ENCODE measurements at regions not wholly inside any gene's neighbourhood (a gene's known extent, or its start where the extent isn't known, plus 50 kb on each side); places are given as distances from the start of the nearest gene placed in this dataset.

DNA sequence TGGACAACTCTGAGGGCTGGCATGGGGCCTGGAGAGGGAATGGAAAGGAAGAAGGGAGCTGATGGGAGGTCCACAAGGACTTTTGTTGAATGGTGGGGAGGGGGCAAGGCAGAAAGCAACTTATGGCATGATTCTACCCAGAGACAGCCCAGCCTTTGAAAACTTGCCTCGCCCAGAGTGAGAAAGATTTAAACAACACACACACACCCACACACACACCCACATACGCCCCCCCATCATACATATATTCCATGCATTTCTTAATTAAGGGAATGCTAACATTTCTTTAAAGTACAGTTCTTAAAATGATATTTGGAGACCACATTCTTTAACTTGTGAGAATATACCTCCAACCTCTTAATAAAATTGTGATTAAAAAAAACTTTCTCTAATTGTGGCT is 115.4 kb upstream of the F3 start:
- no CpG with 5 or more reads among the region's 2 CpGs for WGBS, 2 experiments (ENCODE audit: extremely low coverage in 2 of 2, insufficient read length in 1 of 2)
- no TSS peak for BruUV-seq (replicated peaks)
- Histone ChIP-seq H2BK15ac (ENCODE audit: low read depth, low read length) (peak overlapping the region; percentile 32; the same call in 1 of the 3 replicates), H3K14ac (replicated peaks; ENCODE audit: low read depth, low read length) (peak overlapping the region; percentile 1; the same call in 1 of the 2 replicates), H3K27ac (ENCODE audit: insufficient read depth, low read length) (no peak overlapping the region; the same call in 1 of the 2 replicates), H4K20me1 (ENCODE audit: insufficient read depth, low read length) (no peaks in the 10 kb centered on the region), H3K23ac (ENCODE audit: low read depth, low read length) (no peak overlapping the region), H3K9me3 (ENCODE audit: control insufficient read depth, insufficient read depth, low read length) (no peaks in the 10 kb centered on the region), H2BK120ac (ENCODE audit: low read depth, low read length) (peak overlapping the region; percentile 63), H3K9me1 (ENCODE audit: insufficient read depth, low read length) (peaks cover 21% of the 10 kb centered on the region), H2AK9ac (replicated peaks; ENCODE audit: low read depth, low read length, poor library complexity) (no peak overlapping the region), H3K9ac (ENCODE audit: low read depth, low read length) (no peak overlapping the region), H3K27me3 (ENCODE audit: control insufficient read depth, insufficient read depth, low read length) (no peaks in the 10 kb centered on the region), H2AK5ac (ENCODE audit: low read depth, low read length) (peak overlapping the region; percentile 63), H2AFZ (replicated peaks; ENCODE audit: low read length, poor library complexity) (no peak overlapping the region), H3K4me3 (ENCODE audit: insufficient read depth, low read depth, low read length) (no peak overlapping the region), H4K91ac (ENCODE audit: insufficient read depth, low read depth, low read length) (peak overlapping the region; percentile 31), H3K79me1 (ENCODE audit: low read depth in 1 of 2, low read length in 2 of 2) (peaks cover 0 to 7% of the 10 kb centered on the region in 2 experiments; a peak in 1 of 4 replicates), H4K8ac (ENCODE audit: low read depth in 2 of 2, low read length in 2 of 2) (peak overlapping the region; percentile 41 to 42; a peak in 2 of 4 replicates), H3K4ac (ENCODE audit: low read depth, low read length) (peak overlapping the region; percentile 40; the same call in 1 of the 2 replicates), H2BK20ac (ENCODE audit: low read depth, low read length) (peak overlapping the region; percentile 48; the same call in 1 of the 2 replicates), H3K4me2 (ENCODE audit: low read depth, low read length) (no peak overlapping the region), H4K5ac (ENCODE audit: low read depth, low read length) (peak overlapping the region; percentile 56; the same call in 1 of the 2 replicates), H3K36me3 (ENCODE audit: control insufficient read depth, insufficient read depth, low read length) (no peaks in the 10 kb centered on the region), H2BK5ac (ENCODE audit: low read depth, low read length, poor library complexity, severe bottlenecking) (peak overlapping the region; percentile 28), H3K56ac (ENCODE audit: extremely low read depth, insufficient read depth, low read length) (no peak overlapping the region), H3K18ac (ENCODE audit: low read depth, low read length) (peak overlapping the region; percentile 71), H3K4me1 (ENCODE audit: control insufficient read depth, insufficient read depth, low read length) (peaks cover 22% of the 10 kb centered on the region)
- dilution Hi-C loops (cut with HindIII; ENCODE audit: low sequenced_read_pairs, unreplicated experiment) (no loop called here), intact Hi-C loops (cut with micrococcal nuclease) (no loop called here), in situ Hi-C loops (cut with MboI; ENCODE audit: low sequenced_read_pairs) (no loop called here)
- ATAC-seq (ENCODE audit: low read depth) (no peak), DNase-seq (no peak)
- ChIA-PET POLR2A (ENCODE audit: unreplicated experiment) (interaction anchor here (1.1 kb wide), 1 partner anchor 115 kb away, joined by 4 read pairs; the partner anchor contains the start of gene F3), CTCF (no interaction called here)
- TF ChIP-seq CHD1 (IDR thresholded peaks at IDR 0.05; ENCODE audit: low read depth, low read length): no peak
- TF ChIP-seq FOS (IDR thresholded peaks at IDR 0.05; ENCODE audit: low read depth, low read length): no peak
- no peak for TF ChIP-seq RFX5 (IDR thresholded peaks at IDR 0.05; ENCODE audit: low read depth, low read length)
- TF ChIP-seq, protein P1, sequence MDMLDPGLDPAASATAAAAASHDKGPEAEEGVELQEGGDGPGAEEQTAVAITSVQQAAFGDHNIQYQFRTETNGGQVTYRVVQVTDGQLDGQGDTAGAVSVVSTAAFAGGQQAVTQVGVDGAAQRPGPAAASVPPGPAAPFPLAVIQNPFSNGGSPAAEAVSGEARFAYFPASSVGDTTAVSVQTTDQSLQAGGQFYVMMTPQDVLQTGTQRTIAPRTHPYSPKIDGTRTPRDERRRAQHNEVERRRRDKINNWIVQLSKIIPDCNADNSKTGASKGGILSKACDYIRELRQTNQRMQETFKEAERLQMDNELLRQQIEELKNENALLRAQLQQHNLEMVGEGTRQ (IDR thresholded peaks at IDR 0.05; ENCODE audit: low read depth, low read length): no peak
- TF ChIP-seq, protein P2, sequence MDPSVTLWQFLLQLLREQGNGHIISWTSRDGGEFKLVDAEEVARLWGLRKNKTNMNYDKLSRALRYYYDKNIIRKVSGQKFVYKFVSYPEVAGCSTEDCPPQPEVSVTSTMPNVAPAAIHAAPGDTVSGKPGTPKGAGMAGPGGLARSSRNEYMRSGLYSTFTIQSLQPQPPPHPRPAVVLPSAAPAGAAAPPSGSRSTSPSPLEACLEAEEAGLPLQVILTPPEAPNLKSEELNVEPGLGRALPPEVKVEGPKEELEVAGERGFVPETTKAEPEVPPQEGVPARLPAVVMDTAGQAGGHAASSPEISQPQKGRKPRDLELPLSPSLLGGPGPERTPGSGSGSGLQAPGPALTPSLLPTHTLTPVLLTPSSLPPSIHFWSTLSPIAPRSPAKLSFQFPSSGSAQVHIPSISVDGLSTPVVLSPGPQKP (IDR thresholded peaks at IDR 0.05; ENCODE audit: borderline replicate concordance, low read depth, low read length): no peak
- no peak for TF ChIP-seq MAFK (IDR thresholded peaks at IDR 0.05; ENCODE audit: low read depth, low read length)
- TF ChIP-seq RAD21 (IDR thresholded peaks at IDR 0.05; ENCODE audit: low read length): no peak
- no peak for TF ChIP-seq MAZ (IDR thresholded peaks at IDR 0.05; ENCODE audit: borderline replicate concordance, low read depth, low read length)
- TF ChIP-seq POLR2A (IDR thresholded peaks at IDR 0.05; ENCODE audit: low read depth, low read length): no peak
